Esophagus muscularis mucosa (tissue), 4 donors: ENCODE measurements at regions not wholly inside any gene's neighbourhood (a gene's known extent, or its start where the extent isn't known, plus 50 kb on each side); places are given as distances from the start of the nearest gene placed in this dataset.

Experiments used
- EP300 ChIP-seq: sonication (generic); formaldehyde crosslinking; IDR thresholded peaks from one replicate; pipeline ENCODE4 v1.6.1; 2017; ENCODE audit warnings: antibody characterized with exemption
- POLR2A ChIP-seq: fragments of 450-650 bp; IDR thresholded peaks from one replicate; pipeline ENCODE4 v1.6.1; 2017; ENCODE audit warnings: antibody characterized with exemption, moderate library complexity, mild to moderate bottlenecking, low read depth
- POLR2AphosphoS5 ChIP-seq, 2 donors: sonication (generic); formaldehyde crosslinking; IDR thresholded peaks; one replicate each; pipeline ENCODE4 v1.6.1; 2017; ENCODE audit warnings: antibody characterized with exemption in 2 of 2
- TF ChIP-seq, protein P1 (sequence below), 3 experiments: fragments of 200-600 bp in 2 of 3; fragments of 450-650 bp in 1 of 3; sonication (generic) in 2 of 3; IDR thresholded peaks; one replicate each; pipeline ENCODE4 v1.5.1; 2017 to 2019; ENCODE audit warnings: antibody characterized with exemption in 3 of 3, mild to moderate bottlenecking in 2 of 3, moderate library complexity in 1 of 3

DNA sequence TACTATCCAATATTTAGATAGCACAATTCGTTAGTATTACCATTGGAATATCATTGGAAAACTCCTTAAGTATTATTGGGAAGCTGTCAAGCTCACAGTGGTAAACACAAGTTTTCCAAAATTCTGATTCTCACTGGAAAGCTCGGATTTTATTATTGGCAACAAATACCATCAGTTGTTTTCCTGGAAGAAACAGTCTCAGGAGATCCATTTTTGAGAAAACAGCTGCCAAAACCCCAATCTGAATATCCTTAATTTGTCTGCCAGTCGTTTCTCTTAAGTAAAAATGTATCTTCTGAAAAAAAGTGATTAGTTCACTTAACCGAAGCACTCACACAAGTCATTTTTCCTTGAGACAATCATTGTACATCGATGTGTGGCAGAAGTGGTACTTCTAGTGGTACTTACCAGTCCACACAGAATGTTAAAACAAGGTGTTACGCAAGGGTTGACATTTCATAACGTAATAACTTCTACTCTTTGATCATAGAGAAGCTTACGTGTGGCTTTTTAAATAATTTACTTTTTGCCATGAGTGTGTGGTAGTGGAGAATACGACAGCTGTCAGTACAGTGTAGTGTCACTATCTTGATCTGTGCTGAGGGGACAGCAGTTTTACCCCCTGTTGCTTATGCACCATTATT lies 74.9 kb downstream of the FAM43A start:
- TF ChIP-seq, protein P1, sequence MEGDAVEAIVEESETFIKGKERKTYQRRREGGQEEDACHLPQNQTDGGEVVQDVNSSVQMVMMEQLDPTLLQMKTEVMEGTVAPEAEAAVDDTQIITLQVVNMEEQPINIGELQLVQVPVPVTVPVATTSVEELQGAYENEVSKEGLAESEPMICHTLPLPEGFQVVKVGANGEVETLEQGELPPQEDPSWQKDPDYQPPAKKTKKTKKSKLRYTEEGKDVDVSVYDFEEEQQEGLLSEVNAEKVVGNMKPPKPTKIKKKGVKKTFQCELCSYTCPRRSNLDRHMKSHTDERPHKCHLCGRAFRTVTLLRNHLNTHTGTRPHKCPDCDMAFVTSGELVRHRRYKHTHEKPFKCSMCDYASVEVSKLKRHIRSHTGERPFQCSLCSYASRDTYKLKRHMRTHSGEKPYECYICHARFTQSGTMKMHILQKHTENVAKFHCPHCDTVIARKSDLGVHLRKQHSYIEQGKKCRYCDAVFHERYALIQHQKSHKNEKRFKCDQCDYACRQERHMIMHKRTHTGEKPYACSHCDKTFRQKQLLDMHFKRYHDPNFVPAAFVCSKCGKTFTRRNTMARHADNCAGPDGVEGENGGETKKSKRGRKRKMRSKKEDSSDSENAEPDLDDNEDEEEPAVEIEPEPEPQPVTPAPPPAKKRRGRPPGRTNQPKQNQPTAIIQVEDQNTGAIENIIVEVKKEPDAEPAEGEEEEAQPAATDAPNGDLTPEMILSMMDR (IDR thresholded peaks at IDR 0.05), result no peak
- TF ChIP-seq POLR2A (no peak), POLR2AphosphoS5 (IDR thresholded peaks at IDR 0.05) (no peak), EP300 (no peak)
